ENCODE measurements at regions not wholly inside any gene's neighbourhood (a gene's known extent, or its start where the extent isn't known, plus 50 kb on each side); places are given as distances from the start of the nearest gene placed in this dataset.

DNA sequence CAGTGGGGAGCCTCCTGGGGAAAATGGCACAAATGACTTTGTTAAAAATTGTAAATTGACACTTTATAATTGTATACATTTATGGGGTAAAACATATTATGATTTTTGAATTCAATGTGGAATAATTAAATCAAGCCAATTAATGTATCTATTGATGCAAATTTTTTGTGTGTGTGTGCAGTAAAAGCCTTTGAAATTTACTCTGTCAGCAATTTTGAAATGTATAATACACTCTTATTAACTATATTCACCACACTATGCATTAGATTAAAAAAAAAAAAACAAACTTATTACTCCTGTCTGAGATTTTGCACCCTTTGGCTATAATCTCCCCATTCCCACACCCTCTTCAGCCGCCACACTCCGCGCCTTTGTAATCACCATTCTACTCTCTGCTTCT lies 119.2 kb downstream of the S1PR1 start:
- H3K36me3 Mint-ChIP-seq, result no peaks in the 10 kb centered on the region
- peaks cover 3% of the 10 kb centered on the region for H3K9me3 Mint-ChIP-seq
- DNase-seq (ENCODE audit: extremely low spot score, unreplicated experiment), result no peak
- TF ChIP-seq, protein P1, sequence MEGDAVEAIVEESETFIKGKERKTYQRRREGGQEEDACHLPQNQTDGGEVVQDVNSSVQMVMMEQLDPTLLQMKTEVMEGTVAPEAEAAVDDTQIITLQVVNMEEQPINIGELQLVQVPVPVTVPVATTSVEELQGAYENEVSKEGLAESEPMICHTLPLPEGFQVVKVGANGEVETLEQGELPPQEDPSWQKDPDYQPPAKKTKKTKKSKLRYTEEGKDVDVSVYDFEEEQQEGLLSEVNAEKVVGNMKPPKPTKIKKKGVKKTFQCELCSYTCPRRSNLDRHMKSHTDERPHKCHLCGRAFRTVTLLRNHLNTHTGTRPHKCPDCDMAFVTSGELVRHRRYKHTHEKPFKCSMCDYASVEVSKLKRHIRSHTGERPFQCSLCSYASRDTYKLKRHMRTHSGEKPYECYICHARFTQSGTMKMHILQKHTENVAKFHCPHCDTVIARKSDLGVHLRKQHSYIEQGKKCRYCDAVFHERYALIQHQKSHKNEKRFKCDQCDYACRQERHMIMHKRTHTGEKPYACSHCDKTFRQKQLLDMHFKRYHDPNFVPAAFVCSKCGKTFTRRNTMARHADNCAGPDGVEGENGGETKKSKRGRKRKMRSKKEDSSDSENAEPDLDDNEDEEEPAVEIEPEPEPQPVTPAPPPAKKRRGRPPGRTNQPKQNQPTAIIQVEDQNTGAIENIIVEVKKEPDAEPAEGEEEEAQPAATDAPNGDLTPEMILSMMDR (conservative IDR thresholded peaks at IDR 0.05), result no peak
- H3K4me3 Mint-ChIP-seq, result no peak overlapping the region
- H3K4me1 Mint-ChIP-seq (ENCODE audit: unreplicated experiment), result peaks cover 8% of the 10 kb centered on the region
- H3K27me3 Mint-ChIP-seq, result peaks cover 4% of the 10 kb centered on the region
- H3K27ac Mint-ChIP-seq, result no peak overlapping the region

DNA sequence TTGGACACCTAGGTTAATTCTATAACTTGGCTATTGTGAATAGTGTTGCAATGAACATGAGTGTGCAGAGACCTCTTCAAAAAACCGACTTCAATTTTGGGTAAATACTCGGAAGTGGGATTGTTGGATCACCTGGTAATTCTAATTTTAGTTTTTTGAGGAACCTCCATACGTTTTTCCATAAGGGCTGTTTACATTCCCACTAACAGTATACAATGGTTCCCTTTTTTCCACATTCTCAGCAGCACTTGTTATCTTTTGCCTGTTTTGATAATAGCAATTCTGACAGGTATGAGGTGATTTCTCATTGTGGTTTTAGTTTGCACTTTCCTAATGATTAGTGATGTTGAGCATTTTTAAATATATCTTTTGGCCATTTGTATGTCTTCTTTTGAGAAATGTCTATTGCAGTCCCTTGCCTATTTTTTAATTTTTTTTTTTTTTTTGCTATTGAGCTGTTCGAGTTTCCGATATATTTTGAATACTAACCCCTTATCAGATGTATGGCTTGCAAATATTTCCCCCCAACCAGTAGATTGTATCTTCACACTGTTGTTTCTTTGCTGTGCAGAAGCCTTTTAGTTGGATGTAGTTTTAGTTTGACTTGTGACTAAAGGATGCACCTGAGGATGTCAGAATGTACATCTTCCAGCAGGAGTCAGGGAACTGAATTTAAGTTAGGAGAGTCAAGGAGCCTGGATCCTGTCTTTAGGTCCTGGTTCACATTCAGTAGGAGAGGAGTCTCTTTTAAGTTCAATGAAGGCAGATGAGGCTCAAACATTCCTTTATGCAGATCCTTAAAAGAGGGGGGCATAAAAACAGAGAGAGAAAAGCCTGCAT lies 120.0 kb downstream of the S1PR1 start:
- no peaks in the 10 kb centered on the region for H3K36me3 Mint-ChIP-seq
- H3K9me3 Mint-ChIP-seq, result peaks cover 3% of the 10 kb centered on the region
- DNase-seq (ENCODE audit: extremely low spot score, unreplicated experiment), result no peak
- H3K27ac Mint-ChIP-seq, result no peak overlapping the region
- peaks cover 4% of the 10 kb centered on the region for H3K27me3 Mint-ChIP-seq
- no peak overlapping the region for H3K4me3 Mint-ChIP-seq
- TF ChIP-seq, protein P1 (conservative IDR thresholded peaks at IDR 0.05), result no peak
- peaks cover 8% of the 10 kb centered on the region for H3K4me1 Mint-ChIP-seq (ENCODE audit: unreplicated experiment)

DNA sequence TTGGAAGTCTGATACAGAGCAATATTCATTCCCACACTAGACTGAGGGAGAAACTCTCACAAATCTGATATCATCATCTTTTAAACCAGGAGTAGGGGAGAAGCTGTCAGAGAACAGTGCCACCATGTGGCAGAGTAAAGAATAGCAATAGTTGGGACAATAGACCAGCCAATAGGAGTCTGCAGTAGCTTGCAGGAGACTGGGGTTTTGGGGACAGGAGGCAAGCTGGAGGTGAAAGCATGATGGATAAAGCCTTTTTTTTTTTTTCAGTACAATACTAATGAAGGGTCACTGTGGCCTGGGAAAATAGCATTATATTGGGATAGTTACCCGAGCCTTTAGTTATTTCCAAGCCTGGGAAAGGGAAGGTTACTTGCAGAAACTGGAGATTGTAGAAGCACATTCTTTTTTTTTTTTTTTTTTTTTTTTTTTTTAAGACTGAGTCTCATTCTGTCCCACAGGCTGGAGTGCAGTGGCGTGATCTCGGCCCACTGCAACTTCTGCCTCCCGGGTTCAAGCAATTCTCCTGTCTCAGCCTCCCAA lies 120.7 kb downstream of the S1PR1 start:
- H3K27me3 Mint-ChIP-seq, result peaks cover 4% of the 10 kb centered on the region
- TF ChIP-seq, protein P1 (conservative IDR thresholded peaks at IDR 0.05), result peak; percentile 96
- DNase-seq (ENCODE audit: extremely low spot score, unreplicated experiment), result no peak
- no peaks in the 10 kb centered on the region for H3K36me3 Mint-ChIP-seq
- peaks cover 8% of the 10 kb centered on the region for H3K4me1 Mint-ChIP-seq (ENCODE audit: unreplicated experiment)
- no peak overlapping the region for H3K4me3 Mint-ChIP-seq
- peaks cover 3% of the 10 kb centered on the region for H3K9me3 Mint-ChIP-seq
- H3K27ac Mint-ChIP-seq, result peak overlapping the region; percentile 51

DNA sequence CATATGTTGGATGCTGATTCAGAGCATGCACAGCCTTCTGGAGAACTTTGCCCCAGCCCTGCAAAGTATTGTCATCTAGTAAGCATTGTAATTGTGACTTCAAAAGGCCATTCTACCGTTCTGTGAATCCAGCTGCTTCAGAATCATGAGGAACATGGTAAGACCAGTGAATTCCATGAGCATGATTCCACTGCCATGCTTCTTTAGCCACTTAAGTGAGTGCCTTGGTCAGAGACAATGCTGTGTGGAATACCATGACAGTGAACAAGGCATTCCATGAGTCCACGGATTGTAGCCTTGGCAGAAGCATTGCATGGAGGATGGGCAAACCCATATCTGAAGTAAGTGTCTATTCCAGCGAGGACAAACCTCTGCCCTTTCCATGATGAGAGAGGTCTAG lies 123.7 kb downstream of the S1PR1 start:
- no peak overlapping the region for H3K4me3 Mint-ChIP-seq
- no peak overlapping the region for H3K27ac Mint-ChIP-seq
- H3K4me1 Mint-ChIP-seq (ENCODE audit: unreplicated experiment), result peaks cover 16% of the 10 kb centered on the region
- H3K9me3 Mint-ChIP-seq, result peaks cover 8% of the 10 kb centered on the region
- DNase-seq (ENCODE audit: extremely low spot score, unreplicated experiment), result no peak
- peaks cover 4% of the 10 kb centered on the region for H3K27me3 Mint-ChIP-seq
- H3K36me3 Mint-ChIP-seq, result no peaks in the 10 kb centered on the region
- TF ChIP-seq, protein P1 (conservative IDR thresholded peaks at IDR 0.05), result no peak

DNA sequence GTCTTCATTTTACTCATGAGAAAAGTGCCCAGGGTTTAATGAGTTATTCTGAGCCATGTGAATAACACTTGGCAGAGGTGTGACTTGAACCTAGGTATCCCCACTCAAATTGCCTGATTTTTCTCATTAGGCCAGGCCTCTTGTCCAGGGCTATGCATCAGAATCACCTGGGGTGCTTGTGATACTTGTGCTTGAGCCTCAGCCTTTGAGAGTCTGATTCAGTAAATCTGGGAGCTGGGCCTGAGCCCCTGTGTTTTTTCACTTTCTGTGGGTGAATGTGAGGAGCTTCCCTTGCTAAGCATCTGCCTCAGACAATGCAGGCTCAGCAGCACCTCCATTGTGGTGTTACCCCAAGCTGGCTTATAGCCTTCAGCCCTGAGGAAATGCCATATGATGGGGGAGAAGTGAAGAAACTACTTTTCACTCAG lies 127.1 kb downstream of the S1PR1 start:
- DNase-seq (ENCODE audit: extremely low spot score, unreplicated experiment), result no peak
- H3K9me3 Mint-ChIP-seq, result peaks cover 5% of the 10 kb centered on the region
- H3K4me3 Mint-ChIP-seq, result no peak overlapping the region
- TF ChIP-seq, protein P1 (conservative IDR thresholded peaks at IDR 0.05), result no peak
- peaks cover 26% of the 10 kb centered on the region for H3K4me1 Mint-ChIP-seq (ENCODE audit: unreplicated experiment)
- H3K27ac Mint-ChIP-seq, result no peak overlapping the region
- H3K27me3 Mint-ChIP-seq, result no peaks in the 10 kb centered on the region
- no peaks in the 10 kb centered on the region for H3K36me3 Mint-ChIP-seq
